CD14-positive monocyte (primary cell): ENCODE measurements at regions not wholly inside any gene's neighbourhood (a gene's known extent, or its start where the extent isn't known, plus 50 kb on each side); places are given as distances from the start of the nearest gene placed in this dataset.
"Not testable (repeated sequence)": the region's sequence is repeated elsewhere in the genome, so short reads cannot be mapped to it uniquely, and the experiment has no call there.

ENCODE experiments used
- DNase-seq, 3 donors: peaks; one replicate each; pipeline ENCODE4 v3.0.0-alpha.2; 2011 to 2022
- H2AFZ ChIP-seq: 2 replicates; pipeline ENCODE4 v1.6.0; 2012; ENCODE audit warnings: mild to moderate bottlenecking, low read depth, low read length, inconsistent platforms; ENCODE audit not compliant: insufficient read depth, poor library complexity, severe bottlenecking
- H3K27ac ChIP-seq, 2 donors: 1 replicate in 1 of 2; 2 replicates in 1 of 2; pipeline ENCODE4 v1.5.1; 2012 to 2013; ENCODE audit warnings: low read length in 2 of 2, control low read depth in 1 of 2, inconsistent platforms in 1 of 2, low read depth in 1 of 2, mild to moderate bottlenecking in 1 of 2
- H3K27me3 ChIP-seq, 2 donors: one replicate each; pipeline versions ENCODE4 v1.6.0 to v1.6.1; 2011 to 2013; ENCODE audit warnings: low read length in 2 of 2; ENCODE audit not compliant: control insufficient read depth in 2 of 2, insufficient read depth in 2 of 2
- H3K36me3 ChIP-seq, 2 donors: replicated peaks in 1 of 2; 1 replicate in 1 of 2; 2 replicates in 1 of 2; pipeline versions ENCODE4 v1.5.1 to v1.6.1; 2012 to 2013; ENCODE audit warnings: low read length in 2 of 2, control low read depth in 1 of 2, inconsistent platforms in 1 of 2, mild to moderate bottlenecking in 1 of 2; ENCODE audit not compliant: insufficient read depth in 2 of 2, control insufficient read depth in 1 of 2
- H3K4me1 ChIP-seq, 2 donors: 1 replicate in 1 of 2; 2 replicates in 1 of 2; pipeline versions ENCODE4 v1.5.1 to v1.6.1; 2012 to 2013; ENCODE audit warnings: low read length in 2 of 2, control low read depth in 1 of 2, inconsistent platforms in 1 of 2, mild to moderate bottlenecking in 1 of 2, moderate library complexity in 1 of 2; ENCODE audit not compliant: insufficient read depth in 2 of 2, control insufficient read depth in 1 of 2
- H3K4me2 ChIP-seq: replicated peaks from 2 replicates; pipeline ENCODE3; 2012; ENCODE audit warnings: low read length, moderate library complexity, mild to moderate bottlenecking; ENCODE audit not compliant: poor library complexity, severe bottlenecking; ENCODE audit errors: extremely low read depth
- H3K4me3 ChIP-seq, 3 experiments: fragments of 200-600 bp in 1 of 3; sonication (generic) in 1 of 3; replicated peaks in 1 of 3; 1 replicate in 2 of 3; 2 replicates in 1 of 3; pipeline ENCODE4 v1.5.1; 2011 to 2013; ENCODE audit warnings: low read length in 3 of 3, mild to moderate bottlenecking in 3 of 3, control low read depth in 2 of 3, low read depth in 2 of 3, inconsistent platforms in 1 of 3, moderate library complexity in 1 of 3
- H3K79me2 ChIP-seq: 2 replicates; pipeline ENCODE4 v1.6.0; 2012; ENCODE audit warnings: mild to moderate bottlenecking, control low read depth, inconsistent platforms, low read length, moderate library complexity; ENCODE audit not compliant: insufficient read depth
- H3K9ac ChIP-seq: 2 replicates; pipeline ENCODE4 v1.6.0; 2017; ENCODE audit warnings: low read length, mild to moderate bottlenecking; ENCODE audit not compliant: insufficient read depth, poor library complexity, severe bottlenecking
- H3K9me3 ChIP-seq, 2 donors: replicated peaks in 1 of 2; 1 replicate in 1 of 2; 2 replicates in 1 of 2; pipeline versions ENCODE4 v1.5.1 to v1.6.1; 2012 to 2013; ENCODE audit warnings: low read length in 2 of 2, control low read depth in 1 of 2; ENCODE audit not compliant: control insufficient read depth in 1 of 2, insufficient read depth in 1 of 2
- H4K20me1 ChIP-seq: 2 replicates; pipeline ENCODE4 v1.6.0; 2012; ENCODE audit warnings: mild to moderate bottlenecking, low read length, control low read depth, moderate library complexity; ENCODE audit not compliant: insufficient read depth
- H3K27ac Mint-ChIP-seq, 7 donors: one replicate each; pipeline ENCODE4 v1.8.0; 2020; ENCODE audit warnings: mild to moderate bottlenecking in 7 of 7, mixed read lengths in 7 of 7, moderate library complexity in 6 of 7, inconsistent platforms in 2 of 7
- H3K27me3 Mint-ChIP-seq, 3 donors: one replicate each; pipeline ENCODE4 v1.8.0; 2021 to 2022; ENCODE audit warnings: low read depth in 3 of 3, mild to moderate bottlenecking in 3 of 3, mixed read lengths in 3 of 3, moderate library complexity in 3 of 3, inconsistent platforms in 1 of 3
- H3K36me3 Mint-ChIP-seq, 2 donors: one replicate each; pipeline ENCODE4 v1.8.0; 2020; ENCODE audit warnings: mixed read lengths in 2 of 2, inconsistent platforms in 1 of 2, mild to moderate bottlenecking in 1 of 2
- H3K4me1 Mint-ChIP-seq: one replicate; pipeline ENCODE4 v1.8.0; 2020; ENCODE audit warnings: mild to moderate bottlenecking, mixed read lengths
- H3K4me3 Mint-ChIP-seq, 2 donors: one replicate each; pipeline ENCODE4 v1.8.0; 2020; ENCODE audit warnings: mild to moderate bottlenecking in 2 of 2, mixed read lengths in 2 of 2, moderate library complexity in 1 of 2
- H3K9me3 Mint-ChIP-seq, 7 donors: one replicate each; pipeline ENCODE4 v1.8.0; 2020 to 2022; ENCODE audit warnings: mixed read lengths in 7 of 7, mild to moderate bottlenecking in 6 of 7, moderate library complexity in 6 of 7, inconsistent platforms in 2 of 7
- WGBS: methylation state at CpG from one replicate; pipeline ENCODE4 v1.1.5; 2013; ENCODE audit warnings: missing lambda C conversion rate; ENCODE audit not compliant: insufficient coverage; 5-methylcytosine and 5-hydroxymethylcytosine counted together
- intact Hi-C, 2 donors: fragments of 100-400 bp; cut with micrococcal nuclease; formaldehyde crosslinking; loops; one replicate each; pipeline versions ENCODE4 v1.15.0 to v1.15.1; 2023
- TF ChIP-seq, protein P1 (sequence below): fragments of 200-600 bp; IDR thresholded peaks from one replicate; pipeline ENCODE4 v1.8.0; 2022; ENCODE audit warnings: antibody characterized with exemption, mild to moderate bottlenecking

DNA sequence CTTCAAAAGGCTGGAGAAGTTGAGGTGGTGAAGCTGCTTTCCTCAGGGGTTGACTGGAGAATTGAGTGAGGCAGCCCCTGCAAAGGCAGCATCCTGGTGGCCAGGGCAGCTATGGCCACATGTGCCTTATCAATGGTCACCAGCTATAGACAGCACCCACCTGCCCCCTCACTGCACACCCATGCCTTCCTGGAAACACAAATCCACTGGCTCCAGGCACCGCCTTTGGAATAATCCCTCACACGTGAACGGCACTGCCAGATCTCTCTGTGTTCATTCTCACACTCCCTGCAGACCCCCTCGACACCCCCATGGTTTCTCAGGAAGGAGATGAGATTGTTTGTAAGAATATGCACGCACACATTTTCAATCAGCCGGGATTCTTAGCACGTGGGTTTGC is 1297.8 kb downstream of the TBC1D22A start:
- no peaks in the 10 kb centered on the region for H3K4me1 Mint-ChIP-seq
- no peak overlapping the region for H3K4me3 Mint-ChIP-seq
- Histone ChIP-seq H3K4me3 (no peak overlapping the region), H3K36me3 (no peaks in the 10 kb centered on the region), H3K9ac (no peak overlapping the region), H3K79me2 (no peaks in the 10 kb centered on the region), H3K4me1 (no peaks in the 10 kb centered on the region), H2AFZ (no peak overlapping the region), H3K27ac (no peak overlapping the region), H3K4me2 (no peak overlapping the region), H3K27me3 (no peaks in the 10 kb centered on the region), H3K9me3 (no peaks in the 10 kb centered on the region), H4K20me1 (no peaks in the 10 kb centered on the region)
- WGBS = 83% methylated on average over 2 of the region's 7 CpGs
- H3K27ac Mint-ChIP-seq = no peak overlapping the region
- peaks cover 0 to 7% (median 0%) of the 10 kb centered on the region in 7 donors for H3K9me3 Mint-ChIP-seq
- H3K27me3 Mint-ChIP-seq = peaks cover 0 to 7% (median 3%) of the 10 kb centered on the region in 3 donors
- no peaks in the 10 kb centered on the region for H3K36me3 Mint-ChIP-seq
- DNase-seq = no peak
- TF ChIP-seq, protein P1, sequence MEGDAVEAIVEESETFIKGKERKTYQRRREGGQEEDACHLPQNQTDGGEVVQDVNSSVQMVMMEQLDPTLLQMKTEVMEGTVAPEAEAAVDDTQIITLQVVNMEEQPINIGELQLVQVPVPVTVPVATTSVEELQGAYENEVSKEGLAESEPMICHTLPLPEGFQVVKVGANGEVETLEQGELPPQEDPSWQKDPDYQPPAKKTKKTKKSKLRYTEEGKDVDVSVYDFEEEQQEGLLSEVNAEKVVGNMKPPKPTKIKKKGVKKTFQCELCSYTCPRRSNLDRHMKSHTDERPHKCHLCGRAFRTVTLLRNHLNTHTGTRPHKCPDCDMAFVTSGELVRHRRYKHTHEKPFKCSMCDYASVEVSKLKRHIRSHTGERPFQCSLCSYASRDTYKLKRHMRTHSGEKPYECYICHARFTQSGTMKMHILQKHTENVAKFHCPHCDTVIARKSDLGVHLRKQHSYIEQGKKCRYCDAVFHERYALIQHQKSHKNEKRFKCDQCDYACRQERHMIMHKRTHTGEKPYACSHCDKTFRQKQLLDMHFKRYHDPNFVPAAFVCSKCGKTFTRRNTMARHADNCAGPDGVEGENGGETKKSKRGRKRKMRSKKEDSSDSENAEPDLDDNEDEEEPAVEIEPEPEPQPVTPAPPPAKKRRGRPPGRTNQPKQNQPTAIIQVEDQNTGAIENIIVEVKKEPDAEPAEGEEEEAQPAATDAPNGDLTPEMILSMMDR = no peak
- intact Hi-C loops = no loop called here

DNA sequence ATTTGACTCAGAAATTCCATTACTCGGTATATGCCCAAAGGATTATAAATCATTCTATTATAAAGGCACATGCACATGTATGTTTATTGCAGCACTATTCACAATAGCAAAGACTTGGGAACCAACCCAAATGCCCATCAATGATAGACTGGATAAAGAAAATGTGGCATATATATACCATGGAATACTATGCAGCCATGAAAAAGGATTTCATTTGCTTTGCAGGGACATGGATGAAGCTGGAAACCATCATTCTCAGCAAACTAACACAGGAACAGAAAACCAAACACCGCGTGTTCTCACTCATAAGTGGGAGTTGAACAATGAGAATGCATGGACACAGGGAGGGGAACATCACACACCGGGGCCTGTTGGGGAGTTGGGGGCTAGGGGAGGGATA is 1297.1 kb downstream of the TBC1D22A start:
- H3K4me3 Mint-ChIP-seq, DNase-seq, H3K27me3 ChIP-seq, H3K27me3 Mint-ChIP-seq, H3K36me3 ChIP-seq, H3K27ac ChIP-seq, H3K4me1 ChIP-seq, intact Hi-C loops, H3K4me2 ChIP-seq, H4K20me1 ChIP-seq, H3K27ac Mint-ChIP-seq, H3K9ac ChIP-seq, H3K36me3 Mint-ChIP-seq, H3K4me1 Mint-ChIP-seq, H3K4me3 ChIP-seq, H2AFZ ChIP-seq, H3K9me3 ChIP-seq, H3K9me3 Mint-ChIP-seq, H3K79me2 ChIP-seq: not testable (repeated sequence)
- no CpG with 5 or more reads among the region's 4 CpGs for WGBS
